Upper lobe of left lung (tissue), 4 donors: ENCODE measurements at regions not wholly inside any gene's neighbourhood (a gene's known extent, or its start where the extent isn't known, plus 50 kb on each side); places are given as distances from the start of the nearest gene placed in this dataset.

Source experiments
- POLR2A ChIP-seq, 4 donors: fragments of 450-650 bp; IDR thresholded peaks; one replicate each; pipeline ENCODE4 v1.5.1; 2016 to 2017; ENCODE audit warnings: antibody characterized with exemption in 4 of 4, mild to moderate bottlenecking in 2 of 4
- POLR2AphosphoS5 ChIP-seq, 2 donors: sonication (generic); formaldehyde crosslinking; IDR thresholded peaks; one replicate each; pipeline ENCODE4 v1.5.1; 2017; ENCODE audit warnings: antibody characterized with exemption in 2 of 2
- TF ChIP-seq, protein P1 (sequence below), 6 experiments: fragments of 450-650 bp in 4 of 6; fragments of 200-600 bp in 2 of 6; sonication (generic) in 2 of 6; IDR thresholded peaks; one replicate each; pipeline ENCODE4 v1.5.1; 2016 to 2019; ENCODE audit warnings: antibody characterized with exemption in 6 of 6

DNA sequence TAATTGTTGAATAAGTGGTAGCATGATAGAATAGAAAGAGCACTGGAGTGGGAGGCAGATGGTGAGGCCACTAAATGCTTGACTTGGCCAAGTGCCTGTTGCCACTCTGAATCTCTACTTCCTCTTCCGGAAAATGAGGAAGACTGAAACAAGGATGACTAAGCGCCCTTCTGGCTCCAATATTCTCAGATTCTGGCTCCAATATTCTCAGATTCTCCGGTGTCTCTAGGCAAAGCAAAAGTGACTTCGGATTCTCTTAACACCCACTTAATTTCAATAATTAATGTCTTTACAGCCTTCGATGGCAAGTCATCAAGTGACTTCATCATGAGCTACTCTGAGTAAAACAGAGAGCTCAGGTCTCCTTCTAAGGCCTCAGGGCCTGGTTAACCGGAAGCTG, 402.2 kb upstream of the FGF13 start:
- TF ChIP-seq, protein P1, sequence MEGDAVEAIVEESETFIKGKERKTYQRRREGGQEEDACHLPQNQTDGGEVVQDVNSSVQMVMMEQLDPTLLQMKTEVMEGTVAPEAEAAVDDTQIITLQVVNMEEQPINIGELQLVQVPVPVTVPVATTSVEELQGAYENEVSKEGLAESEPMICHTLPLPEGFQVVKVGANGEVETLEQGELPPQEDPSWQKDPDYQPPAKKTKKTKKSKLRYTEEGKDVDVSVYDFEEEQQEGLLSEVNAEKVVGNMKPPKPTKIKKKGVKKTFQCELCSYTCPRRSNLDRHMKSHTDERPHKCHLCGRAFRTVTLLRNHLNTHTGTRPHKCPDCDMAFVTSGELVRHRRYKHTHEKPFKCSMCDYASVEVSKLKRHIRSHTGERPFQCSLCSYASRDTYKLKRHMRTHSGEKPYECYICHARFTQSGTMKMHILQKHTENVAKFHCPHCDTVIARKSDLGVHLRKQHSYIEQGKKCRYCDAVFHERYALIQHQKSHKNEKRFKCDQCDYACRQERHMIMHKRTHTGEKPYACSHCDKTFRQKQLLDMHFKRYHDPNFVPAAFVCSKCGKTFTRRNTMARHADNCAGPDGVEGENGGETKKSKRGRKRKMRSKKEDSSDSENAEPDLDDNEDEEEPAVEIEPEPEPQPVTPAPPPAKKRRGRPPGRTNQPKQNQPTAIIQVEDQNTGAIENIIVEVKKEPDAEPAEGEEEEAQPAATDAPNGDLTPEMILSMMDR (IDR thresholded peaks at IDR 0.05): no peak
- no peak for TF ChIP-seq POLR2A (IDR thresholded peaks at IDR 0.05)
- no peak for TF ChIP-seq POLR2AphosphoS5 (IDR thresholded peaks at IDR 0.05)
